Endothelial cell of umbilical vein (primary cell): ENCODE measurements at regions not wholly inside any gene's neighbourhood (a gene's known extent, or its start where the extent isn't known, plus 50 kb on each side); places are given as distances from the start of the nearest gene placed in this dataset.

Experiments
- BruUV-seq: library from RNA; stranded (reverse); fragments of 400-500 nt; replicated peaks from 2 replicates; lab custom pipeline; 2021; lab: Mats Ljungman, UMichigan
- CTCF ChIA-PET: fragments of 300-600, 350-600 bp; sonication (Branson Sonifier 250); formaldehyde crosslinking; loops from one replicate; lab custom pipeline; 2021; ENCODE audit warnings: antibody characterized with exemption, inconsistent platforms; lab: Charles Lee
- POLR2A ChIA-PET: fragments of 300-600, 350-600 bp; sonication (Branson Sonifier 250); formaldehyde crosslinking; loops from one replicate; lab custom pipeline; 2021; ENCODE audit warnings: antibody characterized with exemption, inconsistent platforms; lab: Charles Lee
- DNase-seq: peaks from one replicate; pipeline ENCODE4 v3.0.0-alpha.2; 2011; ENCODE audit warnings: low read depth, low spot score
- FAIRE-seq: peaks from 2 replicates; lab custom pipeline; 2011; peaks lifted over from hg19 to GRCh38; lab: Jason Lieb, UNC
- H2AFZ ChIP-seq: 2 replicates; pipeline ENCODE4 v1.6.0; 2012; ENCODE audit warnings: low read depth, low read length, control low read depth, inconsistent platforms
- H3K27ac ChIP-seq: 2 replicates; pipeline ENCODE4 v1.5.1; 2011; ENCODE audit warnings: low read depth, mild to moderate bottlenecking, control low read depth, low read length, moderate library complexity; ENCODE audit not compliant: insufficient read depth
- H3K27me3 ChIP-seq, 2 experiments: 2 replicates each; pipeline versions ENCODE4 v1.6.0 to v1.6.1; 2011; ENCODE audit warnings: low read length in 2 of 2, mixed read lengths in 1 of 2; ENCODE audit not compliant: control insufficient read depth in 2 of 2, insufficient read depth in 2 of 2
- H3K36me3 ChIP-seq, 2 experiments: 2 replicates in 1 of 2; 3 replicates in 1 of 2; pipeline ENCODE4 v1.5.1; 2011; ENCODE audit warnings: low read length in 2 of 2, mild to moderate bottlenecking in 1 of 2, moderate library complexity in 1 of 2; ENCODE audit not compliant: control insufficient read depth in 2 of 2, insufficient read depth in 2 of 2; ENCODE audit errors: extremely low read depth in 1 of 2
- H3K4me1 ChIP-seq: 3 replicates; pipeline ENCODE4 v1.5.1; 2011; ENCODE audit warnings: mild to moderate bottlenecking, low read length; ENCODE audit not compliant: control insufficient read depth, insufficient read depth; ENCODE audit errors: extremely low read depth
- H3K4me2 ChIP-seq: 2 replicates; pipeline ENCODE4 v1.6.1; 2011; ENCODE audit warnings: low read length, control low read depth, mixed read lengths; ENCODE audit not compliant: insufficient read depth
- H3K4me3 ChIP-seq, 3 experiments: fragments of 200-600 bp in 1 of 3; sonication (generic), shearing (Covaris generic) in 1 of 3; replicated peaks in 1 of 3; 2 replicates each; pipeline ENCODE4 v1.5.1; 2011 to 2016; ENCODE audit warnings: control low read depth in 3 of 3, low read length in 3 of 3, mild to moderate bottlenecking in 2 of 3, inconsistent platforms in 1 of 3, low read depth in 1 of 3, moderate library complexity in 1 of 3; ENCODE audit not compliant: insufficient read depth in 1 of 3
- H3K79me2 ChIP-seq: 2 replicates; pipeline ENCODE4 v1.6.0; 2012; ENCODE audit warnings: low read length, inconsistent platforms; ENCODE audit not compliant: control insufficient read depth, insufficient read depth
- H3K9ac ChIP-seq: replicated peaks from 2 replicates; pipeline ENCODE3; 2011; ENCODE audit warnings: low read length, control low read depth; ENCODE audit not compliant: insufficient read depth; ENCODE audit errors: extremely low read depth
- H3K9me1 ChIP-seq: replicated peaks from 3 replicates; pipeline ENCODE4 v1.6.0; 2011; ENCODE audit warnings: mild to moderate bottlenecking, low read length; ENCODE audit not compliant: control insufficient read depth, insufficient read depth; ENCODE audit errors: extremely low read depth
- H3K9me3 ChIP-seq: replicated peaks from 2 replicates; pipeline ENCODE4 v1.5.1; 2012; ENCODE audit warnings: low read length, inconsistent platforms; ENCODE audit not compliant: control insufficient read depth, insufficient read depth
- H4K20me1 ChIP-seq: replicated peaks from 2 replicates; pipeline ENCODE3; 2011; ENCODE audit warnings: mild to moderate bottlenecking, low read length; ENCODE audit not compliant: control insufficient read depth, insufficient read depth; ENCODE audit errors: extremely low read depth
- EZH2 ChIP-seq: IDR thresholded peaks from 2 replicates; pipeline ENCODE4 v1.6.1; 2012; ENCODE audit warnings: borderline replicate concordance, low read depth, mild to moderate bottlenecking, moderate library complexity, low read length, inconsistent platforms; ENCODE audit not compliant: severe bottlenecking
- FOS ChIP-seq: IDR thresholded peaks from 2 replicates; pipeline ENCODE4 v1.6.1; 2011; ENCODE audit warnings: mild to moderate bottlenecking, low read length, moderate library complexity, borderline replicate concordance; ENCODE audit not compliant: insufficient read depth
- GATA2 ChIP-seq: IDR thresholded peaks from 2 replicates; pipeline ENCODE4 v1.7.0; 2011; ENCODE audit warnings: low read depth, mild to moderate bottlenecking, moderate library complexity, mixed read lengths, low read length; ENCODE audit not compliant: insufficient read length, insufficient read depth
- JUN ChIP-seq: IDR thresholded peaks from 2 replicates; pipeline ENCODE4 v1.6.1; 2011; ENCODE audit warnings: borderline replicate concordance, low read depth; ENCODE audit not compliant: insufficient read length, insufficient read depth
- MYC ChIP-seq: IDR thresholded peaks from one replicate; pipeline ENCODE4 v1.6.1; 2011; ENCODE audit warnings: mild to moderate bottlenecking, low read depth, low read length
- POLR2A ChIP-seq: IDR thresholded peaks from 2 replicates; pipeline ENCODE4 v1.6.1; 2012; ENCODE audit warnings: low read depth, mild to moderate bottlenecking, control low read depth, low read length
- POLR2AphosphoS5 ChIP-seq: IDR thresholded peaks from 2 replicates; pipeline ENCODE4 v1.6.1; 2012; ENCODE audit warnings: low read depth, mild to moderate bottlenecking, control low read depth, low read length, moderate library complexity; ENCODE audit not compliant: insufficient read depth
- dilution Hi-C: fragments of 300-500 bp; cut with MboI; formaldehyde crosslinking; loops from one replicate; pipeline ENCODE4 v1.15.0; 2019; ENCODE audit warnings: low sequenced_read_pairs; ENCODE audit not compliant: extremely low pct_ligation_motif_present
- intact Hi-C: fragments of 100-400 bp; cut with micrococcal nuclease; formaldehyde crosslinking; loops from one replicate; pipeline ENCODE4 v1.10.0; 2022
- TF ChIP-seq, protein P1 (sequence below), 2 donors: IDR thresholded peaks; 1 replicate in 1 of 2; 2 replicates in 1 of 2; pipeline ENCODE4 v1.5.1; 2011; ENCODE audit warnings: low read length in 2 of 2, mild to moderate bottlenecking in 2 of 2, moderate library complexity in 2 of 2, control low read depth in 1 of 2, inconsistent platforms in 1 of 2, low read depth in 1 of 2; ENCODE audit not compliant: insufficient read depth in 1 of 2; ENCODE audit errors: extremely low read depth in 1 of 2
- TF ChIP-seq, protein P2 (sequence below): IDR thresholded peaks from 2 replicates; pipeline ENCODE4 v1.6.1; 2011; ENCODE audit not compliant: insufficient read depth, insufficient read length

DNA sequence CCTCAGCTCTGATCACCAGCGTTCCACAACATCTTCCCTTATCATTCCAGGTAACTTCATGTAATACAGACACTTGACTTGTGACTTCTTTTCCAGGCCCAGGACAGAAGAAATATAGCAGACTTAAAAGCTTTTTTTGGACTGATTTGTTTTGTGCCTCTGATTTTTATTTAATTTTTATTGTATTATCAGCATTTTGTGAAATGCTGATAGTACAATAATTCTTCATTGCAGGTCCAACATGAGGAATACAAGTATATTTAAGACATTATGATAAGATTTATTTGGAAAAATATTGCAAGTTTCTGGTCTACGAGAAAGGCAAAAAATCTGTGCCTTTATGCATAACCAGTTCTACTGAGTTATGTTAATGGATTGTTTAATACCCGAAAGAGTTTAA, 94.5 kb upstream of the THUMPD2 start:
- Histone ChIP-seq H3K79me2 (no peaks in the 10 kb centered on the region), H3K27ac (no peak overlapping the region), H3K4me2 (no peak overlapping the region), H3K4me3 (no peak overlapping the region), H3K9ac (no peak overlapping the region), H3K9me1 (no peaks in the 10 kb centered on the region), H3K9me3 (no peaks in the 10 kb centered on the region), H4K20me1 (no peaks in the 10 kb centered on the region), H3K27me3 (no peaks in the 10 kb centered on the region), H3K36me3 (no peaks in the 10 kb centered on the region), H2AFZ (no peak overlapping the region), H3K4me1 (no peaks in the 10 kb centered on the region)
- no peak for DNase-seq
- dilution Hi-C loops (no loop called here), intact Hi-C loops (no loop called here)
- no TSS peak for BruUV-seq
- ChIA-PET CTCF (no interaction called here), POLR2A (no interaction called here)
- TF ChIP-seq, protein P1, sequence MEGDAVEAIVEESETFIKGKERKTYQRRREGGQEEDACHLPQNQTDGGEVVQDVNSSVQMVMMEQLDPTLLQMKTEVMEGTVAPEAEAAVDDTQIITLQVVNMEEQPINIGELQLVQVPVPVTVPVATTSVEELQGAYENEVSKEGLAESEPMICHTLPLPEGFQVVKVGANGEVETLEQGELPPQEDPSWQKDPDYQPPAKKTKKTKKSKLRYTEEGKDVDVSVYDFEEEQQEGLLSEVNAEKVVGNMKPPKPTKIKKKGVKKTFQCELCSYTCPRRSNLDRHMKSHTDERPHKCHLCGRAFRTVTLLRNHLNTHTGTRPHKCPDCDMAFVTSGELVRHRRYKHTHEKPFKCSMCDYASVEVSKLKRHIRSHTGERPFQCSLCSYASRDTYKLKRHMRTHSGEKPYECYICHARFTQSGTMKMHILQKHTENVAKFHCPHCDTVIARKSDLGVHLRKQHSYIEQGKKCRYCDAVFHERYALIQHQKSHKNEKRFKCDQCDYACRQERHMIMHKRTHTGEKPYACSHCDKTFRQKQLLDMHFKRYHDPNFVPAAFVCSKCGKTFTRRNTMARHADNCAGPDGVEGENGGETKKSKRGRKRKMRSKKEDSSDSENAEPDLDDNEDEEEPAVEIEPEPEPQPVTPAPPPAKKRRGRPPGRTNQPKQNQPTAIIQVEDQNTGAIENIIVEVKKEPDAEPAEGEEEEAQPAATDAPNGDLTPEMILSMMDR (IDR thresholded peaks at IDR 0.05; ENCODE audit: extremely low read depth in 1 of 2, insufficient read depth in 1 of 2, low read depth in 1 of 2, low read length in 2 of 2): no peak
- TF ChIP-seq, protein P2, sequence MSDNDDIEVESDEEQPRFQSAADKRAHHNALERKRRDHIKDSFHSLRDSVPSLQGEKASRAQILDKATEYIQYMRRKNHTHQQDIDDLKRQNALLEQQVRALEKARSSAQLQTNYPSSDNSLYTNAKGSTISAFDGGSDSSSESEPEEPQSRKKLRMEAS: no peak
- TF ChIP-seq EZH2 (no peak), JUN (no peak), MYC (no peak), POLR2A (no peak), FOS (no peak), GATA2 (no peak), POLR2AphosphoS5 (no peak)
- FAIRE-seq: no peak
